ENCODE measurements at regions not wholly inside any gene's neighbourhood (a gene's known extent, or its start where the extent isn't known, plus 50 kb on each side); places are given as distances from the start of the nearest gene placed in this dataset.
A peak's percentile ranks its signal among the peaks of the same experiment; 100 is the strongest.
"Not testable (repeated sequence)": the region's sequence is repeated elsewhere in the genome, so short reads cannot be mapped to it uniquely, and the experiment has no call there.

DNA sequence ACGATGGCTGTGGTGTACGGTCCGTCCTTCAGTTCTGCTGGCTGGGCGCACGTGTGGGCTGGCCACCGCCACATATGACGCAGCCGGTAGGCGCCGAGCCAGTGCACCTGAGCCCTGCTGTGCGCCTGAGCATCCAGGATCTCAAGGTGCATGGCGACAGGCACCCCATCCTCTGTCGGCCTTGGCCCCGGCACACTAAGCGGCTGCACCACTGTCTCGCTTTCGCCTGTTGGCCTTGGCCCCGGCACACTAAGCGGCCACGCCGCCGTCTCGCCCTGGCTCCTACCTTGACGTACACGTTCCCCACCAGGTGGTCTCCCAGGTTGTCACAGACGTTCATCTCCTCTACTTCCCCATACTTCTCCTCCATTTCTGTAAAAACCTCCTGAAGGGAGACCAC, 4034.6 kb upstream of the TPTE start:
- DNase-seq = not testable (repeated sequence)

DNA sequence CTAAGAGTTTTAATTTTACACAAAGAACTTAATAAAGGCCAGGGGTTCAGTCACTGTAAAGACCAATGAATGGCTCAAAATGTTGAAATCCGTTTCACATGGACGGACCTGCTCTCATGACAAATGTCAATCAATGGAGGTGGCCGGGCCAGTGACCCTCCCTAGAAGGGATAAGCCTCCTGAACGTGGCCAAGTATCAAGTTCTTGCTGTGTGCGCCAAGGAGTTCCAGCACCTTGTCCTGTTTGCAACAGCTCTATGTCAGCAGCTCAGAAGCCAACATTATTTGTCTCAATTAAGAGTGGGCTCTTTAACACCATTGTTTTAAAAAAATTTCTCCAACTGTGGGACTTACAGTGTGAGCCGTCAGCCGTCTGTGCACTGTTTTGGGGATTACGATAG, 4028.7 kb upstream of the TPTE start:
- not testable (repeated sequence) for DNase-seq

DNA sequence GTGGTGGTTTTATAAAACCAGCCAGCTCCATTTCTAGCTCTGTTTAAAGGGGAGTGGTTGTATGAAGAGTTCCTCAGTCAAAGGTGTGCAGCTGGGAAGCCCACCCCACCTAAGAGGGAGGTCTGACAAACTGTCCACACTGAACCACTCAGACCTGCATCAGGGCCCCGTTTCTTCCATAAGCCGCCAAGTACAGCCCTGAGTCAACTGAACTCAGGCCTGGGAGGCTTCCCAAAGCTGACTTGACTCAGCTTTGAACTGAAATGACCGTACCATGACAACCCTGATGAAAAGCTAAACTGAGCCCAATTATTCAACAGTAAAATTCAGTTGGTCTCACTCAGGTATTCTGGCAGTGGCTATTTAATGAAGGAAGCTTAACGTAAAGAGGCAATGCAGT, 4027.4 kb upstream of the TPTE start:
- not testable (repeated sequence) for DNase-seq

DNA sequence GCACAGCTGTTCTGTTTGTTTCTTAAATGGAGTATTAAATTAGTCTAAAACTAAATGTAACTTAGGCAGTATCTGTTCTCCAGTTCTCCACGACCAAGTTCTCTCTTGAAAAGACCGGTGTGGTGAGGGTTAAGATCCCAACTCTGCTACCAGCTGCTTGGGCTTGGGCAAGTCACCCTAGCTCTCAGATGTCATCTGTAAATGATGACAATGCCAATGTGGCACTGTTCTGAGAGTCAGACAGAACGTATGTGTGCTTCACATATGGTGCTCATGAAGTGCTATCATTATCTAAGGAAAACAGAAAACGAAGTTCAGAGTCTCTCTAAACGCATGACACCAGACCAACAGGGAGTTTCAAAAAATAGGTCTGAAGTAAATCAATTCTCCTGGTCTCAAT, 4025.0 kb upstream of the TPTE start:
- not testable (repeated sequence) for DNase-seq

DNA sequence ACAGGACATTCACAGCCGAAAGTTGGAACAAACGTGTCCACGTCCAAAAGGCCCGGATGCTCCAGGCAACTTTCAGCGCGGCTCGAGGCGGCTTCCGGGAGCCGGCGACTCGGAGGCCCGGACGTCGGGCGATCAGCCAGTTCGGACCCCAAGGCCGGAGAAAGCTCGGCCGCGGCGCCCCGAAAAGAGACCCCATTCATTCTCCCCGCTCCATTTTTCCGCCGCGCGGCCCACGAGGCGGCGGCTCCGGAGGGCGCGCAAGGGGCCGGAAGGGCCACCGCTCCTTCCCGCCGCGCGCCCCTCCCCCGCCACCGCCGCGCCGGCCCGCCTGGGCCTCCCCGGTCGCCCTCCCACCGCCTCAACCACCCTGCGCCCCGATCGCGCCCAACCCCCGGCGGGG, 4022.7 kb upstream of the TPTE start:
- DNase-seq = peak in 1 of 2 donors; percentile 11

DNA sequence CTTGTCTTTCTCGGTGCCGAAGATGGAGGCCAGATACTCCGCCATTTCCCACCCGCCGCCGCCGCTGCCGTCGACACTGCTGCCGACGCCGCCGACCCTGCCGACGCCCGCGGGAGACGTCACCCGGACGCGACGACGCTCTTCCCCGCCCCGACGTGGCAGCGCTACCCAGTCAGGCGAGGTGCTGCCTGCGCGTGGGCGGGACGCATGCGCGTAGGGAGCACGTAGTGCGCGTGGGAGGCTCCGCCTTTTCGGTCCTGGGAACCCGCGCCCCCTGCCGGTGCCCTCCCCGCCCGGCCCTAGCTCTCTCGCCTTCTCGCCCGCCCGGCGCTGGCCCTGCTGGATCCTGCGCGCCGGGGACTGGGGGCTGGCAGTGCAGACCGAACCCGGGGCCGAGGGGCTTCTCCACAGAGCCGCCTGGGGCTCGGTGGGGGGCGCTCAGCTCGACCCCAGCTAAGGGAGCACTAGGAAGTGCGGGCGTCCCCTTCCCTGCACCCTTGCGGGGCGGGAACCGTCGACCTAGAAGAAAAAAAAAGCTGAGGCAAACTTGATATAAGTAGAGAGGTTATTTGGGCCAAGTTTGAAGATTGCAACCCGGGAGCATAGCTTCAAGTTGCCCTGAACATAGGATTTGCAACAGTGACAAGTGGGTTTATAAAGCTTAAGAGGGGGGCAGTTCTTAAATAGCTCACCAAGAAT, 4022.1 kb upstream of the TPTE start:
- peak in 1 of 2 donors; percentile 76 for DNase-seq

DNA sequence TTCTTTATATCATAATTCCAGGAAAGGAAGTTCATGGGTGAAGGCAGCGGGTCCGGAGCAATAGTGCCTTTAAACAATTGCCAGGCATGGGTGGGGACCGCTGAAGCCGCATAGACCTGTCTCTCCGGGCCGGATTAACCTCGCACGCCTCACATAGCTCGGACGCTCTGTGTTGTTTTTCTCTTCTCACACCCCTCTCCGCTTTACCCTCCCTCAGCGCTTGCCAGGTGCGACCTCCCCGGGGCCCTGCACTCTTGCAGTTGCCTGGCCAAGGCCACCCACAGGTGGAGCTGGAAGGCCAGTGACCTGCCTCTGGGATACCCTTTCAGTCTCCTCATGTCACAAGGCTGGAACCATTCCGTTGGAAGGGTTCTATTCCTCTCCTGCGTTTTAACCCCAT, 4021.5 kb upstream of the TPTE start:
- DNase-seq = not testable (repeated sequence)

DNA sequence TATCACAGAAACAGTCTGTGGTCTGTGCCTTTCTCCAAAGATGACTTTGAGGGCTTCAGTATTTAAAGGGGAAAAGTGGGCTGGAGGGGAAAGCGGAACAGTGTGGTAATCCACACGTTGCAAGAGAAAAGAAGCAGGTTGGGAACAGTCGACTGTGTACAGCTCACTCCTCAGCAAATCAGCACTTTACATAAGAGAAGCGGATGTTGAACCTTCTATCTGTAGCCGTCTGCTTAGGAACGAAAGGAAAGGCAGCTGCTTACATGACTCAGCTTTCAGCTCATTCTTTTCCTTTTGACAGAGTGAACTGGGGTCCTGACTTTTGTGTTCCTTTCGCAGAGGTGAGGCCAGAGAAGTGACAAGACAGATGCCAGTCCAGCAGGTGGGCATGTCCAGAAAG, 4020.7 kb upstream of the TPTE start:
- DNase-seq = not testable (repeated sequence)

DNA sequence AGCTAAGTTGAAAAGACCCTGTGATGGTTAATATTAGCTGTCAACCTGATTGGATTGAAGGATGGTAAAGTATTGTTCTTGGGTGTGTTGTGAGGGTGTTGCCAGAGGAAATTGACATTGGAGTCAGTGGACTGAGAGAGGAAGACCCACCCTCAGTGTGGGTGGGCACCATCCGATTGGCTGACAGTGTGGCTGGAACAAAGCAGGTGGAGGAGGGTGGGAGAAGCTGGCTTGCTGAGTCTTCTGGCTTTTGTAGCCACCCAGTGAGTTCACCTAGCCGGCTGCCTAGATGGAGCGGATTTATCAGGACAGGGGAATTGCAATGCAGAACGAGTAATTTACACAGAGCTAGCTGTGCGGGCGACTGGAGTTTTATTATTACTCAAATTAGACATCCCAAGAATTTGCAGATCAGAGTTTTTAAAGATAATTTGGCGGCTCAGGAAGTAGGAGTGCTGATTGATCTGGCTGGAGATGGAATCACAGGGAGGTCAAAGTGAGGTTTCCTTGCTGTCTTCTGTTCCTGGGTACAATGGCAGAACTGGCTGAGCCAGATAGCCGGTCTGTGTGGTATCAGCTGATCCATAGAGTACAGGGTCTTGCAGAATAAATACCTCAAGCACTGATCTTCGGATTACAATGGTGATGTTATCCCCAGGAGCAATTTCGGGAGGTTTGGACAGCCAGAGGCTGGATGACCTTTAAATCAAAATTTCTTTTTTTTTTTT, 4015.1 kb upstream of the TPTE start:
- DNase-seq = not testable (repeated sequence)

DNA sequence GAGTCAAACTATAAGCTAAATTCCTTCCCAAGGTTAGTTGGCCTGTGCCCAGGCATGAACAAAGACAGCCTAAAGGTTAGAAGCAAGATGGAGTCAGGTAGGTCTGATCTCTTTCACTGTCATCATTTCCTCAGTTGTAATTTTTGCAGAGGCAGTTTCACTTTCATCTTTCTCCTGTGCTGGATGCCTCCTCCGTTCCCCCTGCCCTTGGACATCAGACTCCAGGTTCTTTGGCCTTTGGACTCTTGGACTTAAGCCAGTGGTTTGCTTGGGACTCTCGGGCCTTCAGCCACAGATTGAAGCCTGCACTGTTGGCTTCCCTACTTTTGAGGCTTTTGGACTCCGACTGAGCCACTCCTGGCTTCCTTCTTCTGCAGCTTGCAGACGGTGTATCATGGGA, 4013.8 kb upstream of the TPTE start:
- DNase-seq = not testable (repeated sequence)

DNA sequence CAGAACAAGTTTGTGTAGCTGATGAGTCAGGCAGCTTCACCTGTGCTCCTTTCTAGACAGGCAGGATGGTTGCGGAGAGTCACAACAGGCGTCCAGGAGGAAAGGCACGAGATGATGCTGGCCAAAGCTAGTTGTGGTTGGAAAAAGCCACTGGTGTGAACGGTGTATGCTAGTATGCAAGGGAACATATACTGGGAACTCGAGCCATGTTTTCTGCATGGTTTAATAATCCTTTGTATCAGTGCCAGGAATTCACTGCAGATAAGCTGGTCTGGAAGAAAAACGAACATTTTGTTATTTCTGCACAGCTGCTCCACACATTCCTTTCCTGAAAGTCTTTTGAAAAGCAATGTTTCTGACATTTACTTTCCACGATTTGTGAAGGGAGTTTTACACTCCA, 3999.6 kb upstream of the TPTE start:
- not testable (repeated sequence) for DNase-seq

DNA sequence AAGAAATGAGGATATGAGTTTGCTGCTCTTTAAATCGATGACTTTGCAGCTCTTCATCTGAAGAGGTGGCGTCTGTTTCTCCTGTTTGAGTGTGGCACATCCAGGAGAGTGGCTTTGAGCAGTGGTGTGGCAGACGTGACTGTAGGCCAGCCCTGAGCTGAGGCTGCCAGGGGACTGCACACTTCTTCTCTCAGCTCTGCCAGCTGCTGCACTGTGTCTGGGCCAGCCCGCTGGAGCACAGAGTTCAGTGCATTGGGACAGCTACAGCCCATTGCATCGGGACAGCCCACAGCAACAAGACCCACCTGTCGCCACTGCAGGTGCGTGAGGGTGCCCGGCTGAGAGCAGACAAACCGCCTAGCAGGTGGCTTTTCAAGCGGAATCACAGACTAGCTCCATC, 3995.2 kb upstream of the TPTE start:
- DNase-seq = not testable (repeated sequence)

DNA sequence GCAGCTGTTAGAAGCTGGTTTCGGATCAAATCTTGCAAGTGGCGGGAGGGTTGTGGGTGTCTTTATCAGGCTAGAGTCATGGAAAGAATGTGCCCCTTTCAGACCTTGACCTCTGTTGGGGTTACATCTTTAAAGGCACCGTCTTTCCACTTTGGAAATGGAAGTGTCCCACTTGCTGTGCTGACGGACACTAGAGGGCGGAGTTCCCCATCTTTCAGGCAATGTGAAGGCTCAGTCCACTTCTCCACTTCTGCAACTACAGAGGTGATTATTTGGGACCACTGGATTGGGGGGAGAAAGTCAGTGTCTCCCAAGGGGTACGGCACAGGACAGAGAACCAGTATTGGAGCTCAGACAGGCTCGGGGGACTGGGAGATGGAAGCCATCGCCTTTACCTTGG, 3990.7 kb upstream of the TPTE start:
- not testable (repeated sequence) for DNase-seq

DNA sequence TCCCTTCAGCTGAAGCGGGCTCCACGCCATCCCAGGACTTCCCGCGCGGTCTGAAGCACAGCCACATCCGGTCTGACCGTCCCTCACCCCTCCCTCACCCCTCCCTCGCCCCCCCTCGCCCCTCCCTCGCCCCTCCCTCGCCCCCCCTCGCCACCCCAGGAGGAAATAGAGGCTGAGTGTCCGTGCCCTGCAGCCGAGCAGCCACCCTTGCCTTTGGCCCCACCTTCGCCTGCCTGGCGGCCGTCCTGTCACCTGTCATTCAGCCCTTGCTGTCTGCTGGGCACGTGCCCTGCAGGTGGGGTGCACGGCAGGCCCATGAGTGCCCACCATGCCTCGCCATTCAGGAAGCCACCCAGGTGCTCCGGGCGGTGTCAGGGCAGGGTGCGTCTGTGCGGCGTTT, 3988.1 kb upstream of the TPTE start:
- not testable (repeated sequence) for DNase-seq

DNA sequence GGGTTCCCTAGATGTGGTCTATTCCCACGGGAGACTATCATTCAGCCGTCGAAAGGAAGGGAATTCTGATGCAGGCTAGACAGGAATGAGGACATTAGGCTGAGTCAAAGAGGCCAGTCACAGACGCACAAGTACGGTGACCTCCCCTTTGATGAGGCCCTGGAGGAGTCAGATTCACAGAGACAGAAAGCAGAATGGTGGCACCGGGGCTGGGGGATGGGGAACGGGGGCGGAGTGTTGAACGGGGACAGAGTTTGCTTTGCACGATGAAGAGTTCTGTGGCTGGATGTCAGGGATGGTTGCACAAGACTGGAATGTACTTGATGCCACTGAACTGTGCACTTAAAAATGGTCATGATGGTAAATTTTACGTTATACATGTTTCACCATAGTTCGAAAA, 3983.1 kb upstream of the TPTE start:
- DNase-seq = not testable (repeated sequence)

DNA sequence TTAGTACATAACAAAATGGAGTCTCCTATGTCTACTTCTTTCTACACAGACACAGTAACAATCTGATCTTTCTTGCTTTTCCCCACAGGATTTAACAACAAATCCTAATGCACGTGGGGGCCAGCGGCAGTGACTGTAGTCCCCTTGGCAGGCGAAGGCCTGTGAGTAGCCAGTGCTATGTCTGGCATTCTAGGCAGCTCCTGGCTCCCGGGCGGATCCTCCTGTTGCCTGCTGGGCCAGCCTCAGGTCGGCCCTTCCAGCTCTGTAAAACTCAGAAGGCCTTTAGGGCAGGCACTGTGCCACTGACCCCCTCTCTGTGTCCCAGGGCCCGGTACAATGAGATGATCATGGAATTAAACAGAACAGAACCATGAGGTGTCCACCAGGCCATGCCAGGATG, 3981.7 kb upstream of the TPTE start:
- not testable (repeated sequence) for DNase-seq

DNA sequence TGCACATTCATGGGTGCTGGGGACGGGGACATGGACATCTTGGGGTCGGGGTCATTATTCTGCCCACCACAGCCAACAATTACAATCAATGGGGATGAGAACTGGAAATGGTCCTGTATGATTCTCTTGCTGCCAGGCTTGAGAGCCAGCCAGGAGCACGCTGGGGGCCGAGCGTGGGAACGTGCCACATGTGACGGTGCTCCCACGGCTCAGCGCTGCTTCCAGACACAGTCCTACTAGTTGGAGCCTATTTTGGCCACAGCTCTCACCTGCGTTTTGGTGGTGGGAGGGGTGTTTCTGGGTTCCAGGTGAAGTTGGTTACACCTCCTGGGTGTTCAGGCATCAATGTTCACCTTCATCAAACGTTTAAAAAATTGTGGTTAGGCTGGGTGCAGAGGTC, 3980.3 kb upstream of the TPTE start:
- DNase-seq = not testable (repeated sequence)

DNA sequence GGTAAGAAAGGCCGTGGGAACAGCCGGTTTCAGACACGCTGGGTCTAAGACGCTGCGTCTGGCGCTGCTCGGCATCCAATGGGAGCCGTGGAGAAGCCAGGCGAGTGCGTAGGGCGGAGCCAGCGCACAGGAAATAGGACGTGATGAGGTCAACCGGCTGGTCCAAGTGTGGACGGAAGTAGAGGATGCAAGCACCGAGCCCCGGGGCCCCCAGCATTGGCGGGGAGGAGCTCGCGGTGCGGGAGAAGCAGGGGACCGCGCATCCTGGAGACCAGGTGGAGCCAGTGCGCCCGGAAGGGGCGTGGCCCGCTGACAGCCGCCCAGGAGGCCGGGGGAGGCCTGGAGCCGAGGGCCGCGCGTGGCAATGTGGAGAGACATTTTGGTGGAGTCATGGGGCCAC, 3976.1 kb upstream of the TPTE start:
- not testable (repeated sequence) for DNase-seq

DNA sequence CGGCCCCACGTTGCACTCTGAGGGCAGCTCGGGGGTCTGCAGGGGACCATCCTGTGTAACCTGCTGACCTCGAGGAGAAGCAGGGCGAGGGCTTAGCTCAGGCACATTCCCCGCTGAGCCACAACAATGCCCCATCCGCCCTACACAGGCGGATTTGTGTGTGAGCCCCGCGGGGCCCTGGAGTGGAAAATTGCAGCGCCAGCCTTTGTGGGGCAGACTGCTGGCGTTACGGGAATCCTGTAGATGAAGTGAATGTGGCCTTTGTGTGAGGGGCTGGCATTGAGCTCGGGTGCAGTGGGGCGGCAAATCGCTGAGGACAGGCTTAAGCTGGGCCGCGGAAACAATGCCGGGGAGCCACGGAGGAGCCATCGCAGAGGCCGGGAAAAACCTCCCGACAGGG, 3970.3 kb upstream of the TPTE start:
- not testable (repeated sequence) for DNase-seq

DNA sequence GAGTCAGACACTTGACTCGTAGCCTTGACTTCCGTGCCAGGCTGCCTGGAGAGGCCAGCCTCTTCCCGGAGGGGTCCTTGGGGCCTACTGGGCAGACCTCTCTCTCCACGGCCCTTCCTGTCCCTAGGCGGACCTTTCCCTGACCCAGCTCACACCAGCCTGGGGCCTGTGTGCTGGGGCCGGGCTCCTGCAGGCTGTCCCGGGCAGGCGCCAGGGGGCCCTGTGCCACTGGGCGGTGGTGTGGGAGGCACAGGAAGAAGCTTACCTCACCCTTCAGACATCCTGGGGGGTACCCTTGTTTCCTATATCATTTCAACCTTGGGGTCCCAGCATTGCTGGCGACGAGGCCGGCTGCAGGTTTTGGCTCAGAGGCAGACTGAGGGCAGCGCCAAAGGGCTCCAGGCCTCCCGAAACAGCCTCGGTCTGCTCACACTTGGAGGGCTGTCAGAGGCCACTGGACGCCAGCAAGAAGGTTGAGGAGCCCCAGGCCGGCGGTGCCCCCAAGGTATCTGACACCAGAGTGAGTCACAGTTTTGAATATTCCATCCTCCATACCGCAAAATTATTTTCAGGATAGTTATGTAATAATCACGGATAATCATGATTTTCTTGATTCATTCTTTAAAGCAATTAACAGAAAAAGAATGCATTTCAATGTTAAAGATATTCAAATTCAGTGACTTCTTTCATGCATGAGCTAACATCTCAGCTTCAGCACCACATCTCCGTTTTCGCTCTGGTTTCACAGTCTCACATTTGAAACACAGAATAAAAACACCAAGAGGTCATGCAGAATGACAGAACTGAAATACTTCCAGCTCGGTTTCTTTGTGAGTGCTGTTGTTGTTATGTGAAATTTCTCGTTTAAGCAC, 3967.6 kb upstream of the TPTE start:
- not testable (repeated sequence) for DNase-seq

DNA sequence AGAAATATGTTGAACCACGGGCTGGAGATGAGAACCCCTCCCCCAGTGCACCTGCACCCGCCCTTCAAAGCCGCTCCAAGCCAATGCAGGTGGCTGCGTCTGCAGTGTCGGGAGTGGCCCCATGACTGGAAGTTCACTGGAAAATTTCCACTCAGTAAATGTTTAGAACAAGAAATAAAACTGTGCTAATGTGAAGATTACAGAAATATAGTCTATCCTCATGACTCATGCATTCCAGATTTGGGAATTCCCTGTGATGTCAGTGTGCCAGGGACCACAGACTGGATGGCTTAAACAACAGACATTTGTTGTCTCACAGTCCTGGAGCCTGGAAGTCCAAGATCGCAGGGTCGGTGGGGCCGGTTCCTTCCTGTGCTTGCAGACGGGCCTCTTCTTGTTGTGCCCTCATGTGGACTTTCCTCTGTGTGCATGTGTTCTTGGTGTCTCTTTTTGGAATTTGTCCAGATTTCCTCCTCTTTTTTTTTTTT, 3967.0 kb upstream of the TPTE start:
- DNase-seq = not testable (repeated sequence)

DNA sequence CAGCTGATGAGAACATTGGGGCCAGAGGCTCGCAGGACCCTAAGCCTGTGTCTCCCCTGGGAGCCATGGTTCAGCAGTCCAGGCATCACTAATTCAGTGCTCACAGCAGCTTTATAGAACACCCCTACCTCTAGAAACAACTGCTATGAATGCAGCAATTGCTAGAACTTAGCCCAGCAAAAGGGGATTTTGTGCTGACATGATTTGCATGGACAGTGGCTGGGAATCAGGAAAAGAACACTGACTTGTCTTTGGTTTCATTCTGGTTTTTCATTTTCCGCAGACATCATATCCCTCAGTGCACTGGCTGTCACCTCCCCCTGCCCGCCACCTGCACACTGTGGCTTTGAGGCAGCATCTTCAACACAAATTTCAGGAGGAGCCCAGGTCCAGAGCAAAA, 3964.9 kb upstream of the TPTE start:
- DNase-seq = not testable (repeated sequence)

DNA sequence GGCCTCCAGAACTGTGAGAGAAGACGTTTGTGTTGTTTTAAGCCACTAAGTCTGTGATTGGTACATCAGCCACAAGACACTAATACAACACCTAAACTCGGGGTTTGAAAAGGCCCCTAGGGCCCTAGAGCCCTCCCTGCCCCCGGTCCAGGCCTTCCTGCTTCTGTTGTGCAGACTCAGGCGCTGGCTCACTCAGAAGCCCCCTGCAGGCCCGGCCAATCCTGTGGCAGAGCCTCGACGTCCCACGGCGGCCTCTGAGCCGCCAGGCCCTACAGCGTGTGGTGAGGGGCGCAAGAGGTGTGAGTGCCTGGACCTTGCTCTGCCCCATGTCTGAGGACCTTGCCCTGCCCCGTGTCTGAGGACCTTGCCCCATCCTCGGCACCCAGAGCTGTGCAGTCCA, 3964.0 kb upstream of the TPTE start:
- not testable (repeated sequence) for DNase-seq
